PFSK-1 (cell line): ENCODE measurements at regions not wholly inside any gene's neighbourhood (a gene's known extent, or its start where the extent isn't known, plus 50 kb on each side); places are given as distances from the start of the nearest gene placed in this dataset.

ENCODE experiments used
- FOXP2 ChIP-seq: optimal IDR thresholded peaks from 2 replicates; pipeline ENCODE3; 2011; ENCODE audit warnings: borderline replicate concordance, control low read depth, inconsistent platforms; ENCODE audit not compliant: insufficient read depth; ENCODE audit errors: extremely low read length, extremely low read depth
- POLR2AphosphoS5 ChIP-seq: IDR thresholded peaks from 2 replicates; pipeline ENCODE4 v1.6.1; 2012; ENCODE audit warnings: low read depth, mild to moderate bottlenecking, control low read depth, low read length, moderate library complexity
- REST ChIP-seq, 2 experiments: IDR thresholded peaks; 2 replicates each; pipeline versions ENCODE4 v1.6.1 to v1.8.0; 2011 to 2012; ENCODE audit warnings: low read depth in 2 of 2, low read length in 2 of 2, control low read depth in 1 of 2, inconsistent platforms in 1 of 2, mild to moderate bottlenecking in 1 of 2, moderate library complexity in 1 of 2; ENCODE audit not compliant: insufficient read depth in 1 of 2
- SIN3A ChIP-seq: IDR thresholded peaks from 2 replicates; pipeline ENCODE4 v1.6.1; 2012; ENCODE audit warnings: mild to moderate bottlenecking, low read length, moderate library complexity, borderline replicate concordance; ENCODE audit not compliant: insufficient read depth
- TAF1 ChIP-seq: IDR thresholded peaks from 2 replicates; pipeline ENCODE4 v1.6.1; 2012; ENCODE audit warnings: low read length, control low read depth, borderline replicate concordance; ENCODE audit not compliant: insufficient read depth

GRCh38 chr4:158968961-158969360, 133.9 kb upstream of the RAPGEF2 start:
- TF ChIP-seq FOXP2 (no peak), SIN3A (no peak), REST (IDR thresholded peaks at IDR 0.05; ENCODE audit: insufficient read depth in 1 of 2, low read depth in 2 of 2, low read length in 2 of 2) (no peak), TAF1 (no peak), POLR2AphosphoS5 (no peak)

- TF ChIP-seq FOXP2 (no peak), TAF1 (no peak)
Observed at GRCh38 chr4:158970812-158971211, 132.1 kb upstream of the RAPGEF2 start.

- TF ChIP-seq REST (IDR thresholded peaks at IDR 0.05; ENCODE audit: insufficient read depth in 1 of 2, low read depth in 2 of 2, low read length in 2 of 2) = no peak
- TF ChIP-seq TAF1 = no peak
Observed at GRCh38 chr4:158991534-158992155, 111.2 kb upstream of the RAPGEF2 start.

GRCh38 chr4:158993891-158994290, 109.0 kb upstream of the RAPGEF2 start:
- TF ChIP-seq SIN3A = no peak
- TF ChIP-seq POLR2AphosphoS5 = no peak
- TF ChIP-seq FOXP2 = no peak
- TF ChIP-seq REST (IDR thresholded peaks at IDR 0.05; ENCODE audit: insufficient read depth in 1 of 2, low read depth in 2 of 2, low read length in 2 of 2) = no peak
- TF ChIP-seq TAF1 = no peak

- TF ChIP-seq SIN3A = no peak
- no peak for TF ChIP-seq POLR2AphosphoS5
- TF ChIP-seq REST (IDR thresholded peaks at IDR 0.05; ENCODE audit: insufficient read depth in 1 of 2, low read depth in 2 of 2, low read length in 2 of 2) = no peak
- TF ChIP-seq TAF1 = no peak
- no peak for TF ChIP-seq FOXP2
Observed at GRCh38 chr4:158995040-158995439, 107.8 kb upstream of the RAPGEF2 start.
